ENCODE measurements at regions not wholly inside any gene's neighbourhood (a gene's known extent, or its start where the extent isn't known, plus 50 kb on each side); places are given as distances from the start of the nearest gene placed in this dataset.

DNA sequence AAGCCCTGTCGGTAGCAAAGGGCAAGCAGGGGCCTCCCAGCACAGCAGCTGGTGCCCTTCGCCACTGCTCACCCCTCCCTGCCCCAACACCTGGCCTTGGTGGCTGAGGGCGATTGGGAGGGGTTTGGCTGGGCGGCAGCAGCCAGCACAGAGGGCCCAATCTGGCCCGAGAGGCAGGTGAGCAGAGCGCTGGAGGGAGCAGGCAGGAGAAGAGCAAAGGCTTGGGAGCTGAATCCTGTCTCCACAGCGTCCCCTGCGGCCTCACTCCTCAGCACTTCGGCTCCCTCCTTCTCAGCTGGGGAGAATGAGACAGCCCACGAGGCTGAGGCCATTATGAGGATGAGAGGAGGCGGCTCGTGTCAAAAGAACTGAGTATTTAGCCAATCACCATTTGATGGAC lies 74.9 kb upstream of the TAF1B start:
- no peak overlapping the region for H3K4me3 ChIP-seq (ENCODE audit: low read depth, low read length)
- no peak for DNase-seq (ENCODE audit: low read depth)

DNA sequence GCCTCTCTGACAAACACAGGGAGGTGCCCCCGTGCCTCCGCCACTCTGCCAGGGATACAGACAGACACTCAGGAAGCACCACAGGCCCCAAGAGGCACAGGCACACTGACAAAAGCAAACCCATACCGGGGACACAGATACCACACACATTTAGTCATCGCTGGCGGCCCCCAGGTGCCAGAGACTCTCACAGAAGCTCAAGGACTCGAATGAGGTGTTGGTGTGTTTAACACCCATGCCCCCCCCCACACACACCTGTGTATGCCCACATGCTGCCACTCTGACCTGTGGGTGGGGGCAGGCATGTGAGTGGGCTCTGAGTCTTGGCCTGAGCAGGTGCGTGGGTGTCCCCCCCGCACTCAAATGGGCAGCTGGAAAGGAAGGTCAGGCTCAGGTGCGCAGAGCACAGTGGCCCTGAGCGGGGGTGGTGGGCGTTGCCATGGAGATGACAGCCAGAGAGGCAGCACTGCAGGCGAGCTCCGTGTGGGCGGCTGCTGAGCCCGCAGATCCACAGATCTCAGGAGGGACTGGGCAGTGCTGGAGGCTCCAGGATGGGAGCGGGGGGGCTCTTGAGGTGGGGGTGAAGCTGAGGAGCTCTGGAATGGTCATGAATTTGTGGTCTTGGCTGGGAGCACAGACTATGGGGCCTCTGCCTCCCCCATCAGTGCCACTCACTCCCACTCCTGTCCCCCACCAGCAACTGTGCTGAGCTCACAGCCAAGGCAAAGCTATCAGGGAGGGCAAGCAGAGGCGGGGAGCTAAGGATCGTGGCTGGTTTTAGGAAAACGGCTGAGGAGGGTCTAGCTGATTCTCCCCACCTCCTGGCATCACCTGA lies 73.9 kb upstream of the TAF1B start:
- H3K4me3 ChIP-seq (ENCODE audit: low read depth, low read length): no peak overlapping the region
- DNase-seq (ENCODE audit: low read depth): no peak

DNA sequence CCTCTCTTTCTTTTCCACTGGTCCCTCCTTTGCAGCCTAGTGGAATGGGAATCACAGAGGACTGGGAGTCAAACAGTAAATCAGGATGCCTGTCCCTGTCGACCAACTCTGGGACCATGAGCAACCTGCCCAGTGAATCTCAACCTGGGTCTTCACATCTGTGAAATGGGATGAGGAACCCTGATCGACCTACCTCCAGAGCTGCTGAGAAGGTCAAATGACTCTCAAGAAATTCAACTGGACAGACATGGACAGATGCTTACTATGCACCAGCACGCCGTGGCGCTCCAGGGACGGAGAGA lies 73.3 kb upstream of the TAF1B start:
- no peak for DNase-seq (ENCODE audit: low read depth)
- no peak overlapping the region for H3K4me3 ChIP-seq (ENCODE audit: low read depth, low read length)

DNA sequence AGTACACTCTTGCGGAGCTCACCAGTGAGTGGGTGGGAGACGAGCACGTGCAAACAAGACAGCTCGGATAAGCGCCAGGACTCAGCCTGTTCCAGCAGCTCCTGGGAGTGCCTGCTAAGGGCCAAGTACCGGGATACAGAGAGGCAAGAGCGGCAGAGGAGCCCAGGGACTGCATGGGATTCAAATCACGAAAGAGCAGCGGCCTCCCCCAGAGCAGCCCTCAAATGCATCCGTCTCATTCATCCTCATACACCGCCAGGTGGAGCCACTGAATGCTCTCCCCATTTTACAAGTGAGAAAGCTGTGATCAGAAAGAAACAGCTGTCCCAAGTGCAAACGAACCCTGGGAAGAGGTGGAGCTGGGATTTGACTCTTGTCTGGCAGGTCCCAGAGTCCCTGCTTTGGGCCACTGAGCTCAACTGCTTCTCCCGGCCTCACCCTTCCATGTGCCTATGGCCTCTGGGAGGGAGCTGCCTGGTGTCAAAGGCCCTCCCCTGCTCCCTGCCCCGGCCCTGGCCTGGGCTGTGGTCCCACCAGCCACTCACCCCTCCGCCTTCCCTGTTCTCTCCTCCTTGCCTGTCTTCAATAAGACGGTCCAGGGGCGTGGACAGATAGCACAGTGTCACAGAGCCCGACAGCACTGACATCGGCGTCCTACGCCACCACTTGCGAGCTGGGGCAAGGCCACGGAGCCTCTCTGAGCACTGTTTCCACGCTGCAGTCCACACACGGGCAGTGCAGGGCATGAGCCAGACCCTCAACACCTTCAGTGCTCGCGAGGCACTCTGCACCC lies 72.8 kb upstream of the TAF1B start:
- DNase-seq (ENCODE audit: low read depth): peak; percentile 52
- H3K4me3 ChIP-seq (ENCODE audit: low read depth, low read length): peak overlapping the region; percentile 11

DNA sequence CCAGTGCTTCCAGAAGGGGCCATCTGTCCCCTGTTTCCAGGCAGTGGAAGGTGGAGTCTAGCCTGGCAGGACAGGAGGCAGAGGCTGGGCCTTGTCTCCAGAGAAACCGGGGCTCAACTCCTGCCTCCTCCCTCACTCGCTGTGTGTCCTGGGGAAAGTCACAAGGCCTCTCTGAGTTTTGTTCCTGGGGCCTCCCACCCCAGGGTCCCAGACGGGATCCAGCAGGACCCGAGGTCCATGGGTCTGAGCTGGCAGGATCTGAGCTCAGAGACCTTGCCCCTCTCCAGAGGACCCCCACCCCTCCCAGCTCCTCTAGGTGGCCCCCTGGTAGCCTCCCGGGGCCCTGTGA lies 72.2 kb upstream of the TAF1B start:
- no peak overlapping the region for H3K4me3 ChIP-seq (ENCODE audit: low read depth, low read length)
- no peak for DNase-seq (ENCODE audit: low read depth)

DNA sequence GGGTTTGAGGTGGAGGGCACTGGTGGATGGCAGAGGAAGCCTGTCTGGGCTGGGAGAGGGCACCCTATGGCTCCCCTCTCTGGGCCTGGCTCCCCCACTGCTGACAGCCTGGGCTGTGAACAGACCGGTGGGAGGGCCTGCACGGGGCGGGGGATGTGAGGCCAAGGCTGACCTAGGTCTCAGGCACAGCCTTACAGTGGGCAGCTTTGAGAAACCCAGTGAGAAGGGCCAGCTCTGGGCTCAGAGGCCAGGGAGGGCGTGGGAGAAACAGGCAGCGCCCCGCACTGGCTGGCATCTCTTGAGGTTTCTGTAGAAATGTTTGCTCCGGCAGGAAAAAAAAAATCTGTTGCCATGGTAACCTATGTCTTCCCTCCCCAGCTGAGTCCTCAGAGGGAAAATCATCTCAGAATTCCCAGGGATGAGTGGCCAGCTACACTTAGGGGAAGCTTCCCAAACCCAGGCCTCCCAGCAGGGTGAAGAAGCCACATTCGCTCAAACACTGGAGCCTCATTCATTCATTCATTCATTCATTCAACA lies 71.7 kb upstream of the TAF1B start:
- DNase-seq (ENCODE audit: low read depth): no peak
- H3K4me3 ChIP-seq (ENCODE audit: low read depth, low read length): no peak overlapping the region

DNA sequence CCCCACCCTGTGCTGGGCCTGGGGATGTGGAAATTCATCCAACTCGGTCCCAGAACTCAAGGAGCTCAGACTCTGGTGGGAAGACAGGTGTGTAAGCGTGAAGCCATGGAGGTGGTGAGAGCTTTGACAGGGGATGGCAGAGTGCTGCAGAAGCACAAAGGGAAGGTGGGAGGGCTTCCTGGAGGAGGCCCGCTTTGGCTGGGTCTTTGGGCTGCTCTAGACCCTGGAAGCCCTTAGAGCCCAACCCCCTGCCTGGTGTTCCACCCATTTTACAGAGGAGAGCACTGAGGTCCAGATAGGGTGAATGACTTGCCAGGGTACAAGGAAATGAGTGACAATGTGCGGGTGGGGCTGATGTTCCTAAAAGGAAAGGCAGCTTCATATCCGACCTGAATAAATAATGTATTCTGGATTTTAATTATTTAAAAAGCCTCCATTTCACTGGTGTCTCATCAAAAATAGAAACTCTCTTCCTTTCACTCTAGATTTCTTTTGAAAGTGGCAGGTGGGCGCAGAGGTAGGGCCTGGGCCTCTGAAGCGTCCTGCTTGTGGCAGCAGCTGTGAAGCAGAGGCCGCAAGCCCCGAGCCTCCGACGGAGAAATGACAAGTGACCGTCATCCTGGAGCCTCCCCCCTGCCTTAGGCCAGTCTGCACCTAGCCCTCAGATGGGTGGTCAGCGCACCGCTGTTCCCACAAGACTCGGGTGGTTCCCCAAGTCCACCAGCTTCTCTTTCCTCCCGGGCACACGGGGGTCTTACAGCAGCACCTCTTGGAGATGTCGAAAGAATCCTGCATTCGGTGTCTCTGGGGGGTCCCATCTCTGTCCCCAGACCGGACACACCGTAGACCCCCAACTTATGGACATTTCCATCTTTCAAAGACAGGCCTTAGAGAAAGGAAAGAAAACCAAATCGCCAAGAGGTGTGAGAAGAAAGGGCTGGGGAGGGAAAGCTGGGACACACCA lies 71.0 kb upstream of the TAF1B start:
- DNase-seq (ENCODE audit: low read depth): no peak

DNA sequence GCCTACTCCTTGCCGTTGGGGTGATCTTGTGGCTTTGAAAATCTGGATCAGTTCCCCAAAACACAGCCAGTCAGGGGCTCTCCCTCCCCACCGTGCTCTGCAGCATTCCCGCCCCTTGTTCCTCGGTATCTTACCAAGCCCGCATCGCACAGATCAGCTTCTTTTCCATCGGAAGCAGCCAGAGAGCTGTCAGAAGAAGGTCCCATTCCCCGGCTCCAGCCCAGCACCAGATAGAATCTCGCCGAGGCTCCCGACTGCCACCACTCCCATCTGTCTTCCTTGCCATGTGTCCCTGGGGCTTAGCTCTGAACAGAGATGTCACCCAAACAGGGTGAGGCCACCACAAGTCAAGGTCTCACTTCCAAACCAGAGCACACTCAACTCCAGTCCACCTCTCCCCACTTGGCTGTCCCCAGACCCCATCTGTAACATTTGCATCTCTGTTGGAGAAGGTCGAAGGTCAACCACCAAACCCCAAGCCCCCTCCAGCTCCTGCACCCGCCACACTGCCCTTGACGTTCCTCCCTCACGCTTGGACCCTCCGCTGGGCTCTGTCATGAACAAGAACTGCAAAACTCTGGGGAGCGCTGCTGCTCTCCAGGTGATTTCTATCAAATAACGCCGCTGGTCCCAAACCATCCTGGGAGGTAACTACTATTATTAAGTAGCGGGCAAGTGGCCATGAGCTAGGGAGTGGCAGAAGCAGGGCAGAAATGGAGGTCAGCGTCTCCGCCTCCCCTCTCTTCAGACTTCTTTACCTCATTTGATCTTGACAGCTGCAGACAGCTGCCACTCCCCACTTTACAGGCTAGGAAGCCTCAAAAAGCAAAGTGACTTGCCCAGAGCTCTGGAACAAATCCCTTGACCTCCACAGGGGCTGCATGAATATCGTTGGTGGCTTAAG lies 70.0 kb upstream of the TAF1B start:
- H3K4me3 ChIP-seq (ENCODE audit: low read depth, low read length): no peak overlapping the region
- no peak for DNase-seq (ENCODE audit: low read depth)

More for the DNA sequence above, 71.0 kb upstream of the TAF1B start:
- no peak overlapping the region for H3K4me3 ChIP-seq (ENCODE audit: low read depth, low read length)

DNA sequence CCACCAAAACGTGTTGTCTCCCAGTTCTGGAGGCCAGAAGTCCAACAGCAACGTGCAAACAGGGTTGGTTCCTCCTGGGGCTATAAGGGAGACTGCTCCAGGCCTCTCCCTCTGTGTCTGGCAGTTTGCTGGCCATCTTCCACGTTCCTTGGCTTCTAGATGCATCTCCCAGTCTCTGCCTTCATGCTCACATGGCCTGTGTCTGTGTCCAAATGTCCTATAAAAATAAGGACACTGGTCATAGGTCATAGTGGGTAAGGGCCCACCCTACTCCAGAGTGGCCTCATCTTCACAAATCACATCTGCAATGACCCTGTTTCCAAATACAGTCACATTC lies 69.4 kb upstream of the TAF1B start:
- H3K4me3 ChIP-seq (ENCODE audit: low read depth, low read length): no peak overlapping the region

DNA sequence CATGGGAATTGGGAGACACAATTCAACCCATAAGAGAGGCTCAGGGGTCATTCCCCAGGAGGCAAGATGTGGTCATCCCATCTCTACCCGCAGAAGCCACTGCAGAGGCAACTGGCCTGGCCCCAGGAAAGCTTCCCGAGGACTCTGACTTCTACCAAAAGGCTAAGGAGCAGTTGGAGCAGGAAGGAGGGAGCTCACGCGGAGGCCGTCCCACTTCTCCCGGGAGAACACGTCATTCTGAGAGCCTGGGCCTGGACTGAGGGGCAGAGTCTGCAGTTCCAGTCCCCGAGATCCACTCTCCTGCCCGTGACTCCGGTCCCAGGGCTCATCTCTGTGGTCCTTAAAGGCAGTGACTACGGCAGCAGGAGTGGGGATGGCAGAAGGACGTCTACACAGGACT lies 69.0 kb upstream of the TAF1B start:
- DNase-seq (ENCODE audit: low read depth): no peak
- H3K4me3 ChIP-seq (ENCODE audit: low read depth, low read length): no peak overlapping the region

More for the DNA sequence above, 69.4 kb upstream of the TAF1B start:
- DNase-seq (ENCODE audit: low read depth): no peak

DNA sequence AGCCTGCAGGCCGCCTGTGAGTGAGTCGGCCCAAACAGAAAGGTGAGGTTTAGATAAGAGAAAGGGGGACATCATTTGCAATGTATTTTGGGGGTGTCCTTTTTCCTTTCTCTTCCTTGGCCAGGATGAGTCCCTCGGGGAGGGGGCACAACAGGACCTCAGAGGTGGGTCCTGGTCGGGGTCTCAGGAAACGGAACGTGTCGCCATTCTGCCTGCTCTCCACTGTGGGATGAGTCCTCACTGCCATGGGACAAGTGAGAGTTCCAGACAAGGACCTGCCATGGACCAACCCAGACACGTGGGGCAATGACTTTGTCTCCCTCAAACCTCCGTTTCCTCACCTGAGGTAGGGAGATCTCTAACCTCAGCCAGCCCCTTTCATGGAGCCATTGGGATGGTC lies 67.9 kb upstream of the TAF1B start:
- no peak overlapping the region for H3K4me3 ChIP-seq (ENCODE audit: low read depth, low read length)
- DNase-seq (ENCODE audit: low read depth): no peak

DNA sequence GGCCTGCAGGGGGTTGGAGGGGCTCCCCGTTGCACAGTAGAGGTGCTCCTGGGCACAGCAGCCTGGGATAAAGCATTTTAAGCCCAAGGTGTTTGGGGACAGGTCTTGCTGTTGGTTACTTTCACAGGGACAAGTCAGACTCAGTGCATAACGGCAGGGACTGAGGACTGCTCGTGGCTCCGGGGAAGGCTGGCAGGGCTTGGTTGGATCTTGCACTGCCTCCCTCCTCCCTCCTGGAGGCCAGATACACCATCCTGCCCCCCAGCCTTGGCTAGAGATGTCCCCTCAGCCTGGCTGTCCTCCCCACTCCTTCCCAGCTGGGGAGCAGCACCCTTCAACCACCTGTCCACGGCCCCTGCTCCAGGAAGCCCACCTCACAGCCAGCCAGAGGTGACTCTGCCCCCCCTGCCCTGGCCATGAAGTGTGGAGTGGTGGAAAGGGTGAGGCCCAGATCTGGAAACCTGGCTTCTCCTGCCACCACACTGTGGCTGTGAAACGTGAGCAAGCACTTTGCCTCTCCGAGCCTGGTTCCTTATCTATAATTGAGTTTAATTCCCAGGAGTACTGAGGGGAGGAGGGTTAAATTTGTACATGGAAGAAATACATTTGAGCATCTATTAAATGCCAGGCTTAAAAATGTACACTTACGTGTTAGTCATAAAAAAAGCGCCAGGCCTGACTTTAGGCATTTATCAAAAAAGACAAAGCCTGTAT lies 67.1 kb upstream of the TAF1B start:
- no peak for DNase-seq (ENCODE audit: low read depth)
- no peak overlapping the region for H3K4me3 ChIP-seq (ENCODE audit: low read depth, low read length)

DNA sequence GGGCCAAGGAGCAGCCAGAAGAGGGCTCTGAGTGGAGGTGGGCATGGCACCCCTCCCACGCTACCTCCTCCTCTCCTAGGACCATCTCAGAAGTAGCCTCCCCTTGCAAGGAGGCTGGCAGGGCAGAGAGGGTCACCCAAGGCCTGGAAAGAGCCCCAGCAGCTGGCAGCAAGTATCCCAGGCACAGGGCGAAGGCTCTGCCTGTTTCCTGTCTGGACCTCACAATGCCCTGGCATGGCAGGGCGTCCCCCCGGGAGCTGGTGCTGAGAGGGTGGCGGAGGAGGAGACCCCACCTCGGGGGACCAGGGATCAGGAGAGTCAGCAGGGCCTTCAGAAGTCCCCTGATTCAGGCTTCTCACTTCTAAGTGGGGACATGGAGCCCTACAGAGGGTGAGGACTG lies 66.2 kb upstream of the TAF1B start:
- no peak overlapping the region for H3K4me3 ChIP-seq (ENCODE audit: low read depth, low read length)

DNA sequence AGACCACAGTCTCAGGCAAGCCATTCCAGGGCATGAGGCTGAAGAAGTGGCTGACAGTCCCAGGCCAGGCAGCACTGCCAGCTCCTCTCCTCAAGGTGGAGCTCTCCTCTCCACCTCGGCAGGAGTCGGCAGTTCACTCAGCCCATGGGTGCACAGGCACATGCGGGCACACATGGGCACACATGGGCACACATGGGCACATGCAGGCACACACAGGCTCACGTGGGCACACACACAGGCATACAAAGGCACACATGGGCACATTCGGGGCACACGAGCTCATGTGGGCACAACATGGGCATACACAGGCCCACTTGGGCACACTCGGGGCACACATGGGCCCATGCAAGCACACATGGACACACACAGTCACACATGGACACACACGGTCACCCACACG lies 65.3 kb upstream of the TAF1B start:
- no peak overlapping the region for H3K4me3 ChIP-seq (ENCODE audit: low read depth, low read length)
- DNase-seq (ENCODE audit: low read depth): no peak

More for the DNA sequence above, 66.2 kb upstream of the TAF1B start:
- DNase-seq (ENCODE audit: low read depth): no peak

DNA sequence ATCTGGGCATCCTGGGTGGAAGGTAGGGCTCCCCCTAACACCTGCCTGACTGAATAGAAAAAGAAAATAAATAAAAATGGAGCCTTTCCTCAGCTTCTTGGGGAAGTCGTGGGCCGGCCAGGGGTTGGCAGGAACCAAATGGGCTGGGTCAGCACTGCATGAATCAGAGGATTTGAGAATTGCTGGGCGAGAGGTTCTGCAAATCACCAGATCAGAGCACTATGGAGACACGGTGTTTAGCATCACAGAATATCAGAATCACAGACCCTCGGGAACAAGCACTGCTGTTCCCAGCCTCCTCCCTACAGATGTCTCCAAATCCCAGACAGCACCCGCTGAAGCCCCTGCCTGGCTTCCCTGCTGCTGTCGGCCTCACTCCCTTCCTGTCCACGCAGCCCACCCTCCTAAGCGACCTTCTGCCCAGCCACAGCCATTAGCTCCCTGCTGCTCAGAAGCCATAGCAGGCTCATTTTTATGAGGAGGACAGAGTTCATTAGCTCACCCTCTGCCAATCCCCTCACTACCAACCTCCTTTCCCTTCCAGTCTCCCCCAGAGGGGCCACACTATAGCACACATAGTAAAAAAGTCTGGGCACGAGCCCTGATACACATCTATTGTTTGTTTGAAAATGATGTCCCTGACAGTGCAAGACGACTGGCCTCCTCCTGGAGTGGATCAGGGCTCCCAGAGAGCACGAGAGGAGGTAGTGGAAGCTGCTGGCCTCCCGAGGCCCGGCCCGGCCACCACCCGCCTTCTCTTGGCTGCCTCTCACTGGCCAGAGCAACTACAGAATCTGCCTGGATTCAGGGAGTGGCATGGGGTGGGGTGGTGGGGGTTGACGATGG lies 64.6 kb upstream of the TAF1B start:
- no peak for DNase-seq (ENCODE audit: low read depth)
- H3K4me3 ChIP-seq (ENCODE audit: low read depth, low read length): no peak overlapping the region

DNA sequence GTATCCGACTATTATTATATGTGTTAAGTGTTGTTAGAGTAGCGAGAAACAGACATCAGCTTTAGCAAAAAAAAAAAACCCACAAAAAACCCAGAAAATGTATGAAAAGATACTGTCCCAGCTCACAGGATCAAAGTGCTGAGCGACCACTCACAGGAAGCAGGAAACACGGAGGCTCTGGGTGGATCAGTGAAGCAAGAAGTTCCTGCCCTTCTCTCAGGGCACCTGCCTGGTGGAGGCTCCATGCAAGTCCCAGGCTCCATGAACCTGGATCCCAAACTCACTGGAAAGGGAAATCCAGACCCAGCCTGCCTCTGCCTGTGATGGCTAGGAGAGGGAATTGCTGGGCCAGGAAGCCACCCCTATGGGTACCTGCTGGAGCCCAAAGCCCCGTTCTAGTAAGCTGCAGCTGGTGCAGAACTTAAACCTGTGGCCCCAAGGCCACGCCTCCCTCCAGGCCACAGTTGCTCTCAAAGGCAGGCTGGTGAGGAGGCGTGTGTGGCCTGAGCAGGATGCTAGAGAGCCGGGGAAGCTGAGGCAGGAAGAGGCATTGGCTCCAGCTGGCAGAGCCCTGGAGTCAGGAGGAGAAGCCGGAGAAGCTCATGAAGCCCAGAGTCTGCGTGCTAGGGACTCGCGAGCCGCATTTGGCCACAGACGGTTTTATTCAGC lies 63.5 kb upstream of the TAF1B start:
- no peak overlapping the region for H3K4me3 ChIP-seq (ENCODE audit: low read depth, low read length)

More for the DNA sequence above, 63.5 kb upstream of the TAF1B start:
- no peak for DNase-seq (ENCODE audit: low read depth)
